ENCODE measurements at regions not wholly inside any gene's neighbourhood (a gene's known extent, or its start where the extent isn't known, plus 50 kb on each side); places are given as distances from the start of the nearest gene placed in this dataset.
A peak's percentile ranks its signal among the peaks of the same experiment; 100 is the strongest.
"Not testable (repeated sequence)": the region's sequence is repeated elsewhere in the genome, so short reads cannot be mapped to it uniquely, and the experiment has no call there.

DNA sequence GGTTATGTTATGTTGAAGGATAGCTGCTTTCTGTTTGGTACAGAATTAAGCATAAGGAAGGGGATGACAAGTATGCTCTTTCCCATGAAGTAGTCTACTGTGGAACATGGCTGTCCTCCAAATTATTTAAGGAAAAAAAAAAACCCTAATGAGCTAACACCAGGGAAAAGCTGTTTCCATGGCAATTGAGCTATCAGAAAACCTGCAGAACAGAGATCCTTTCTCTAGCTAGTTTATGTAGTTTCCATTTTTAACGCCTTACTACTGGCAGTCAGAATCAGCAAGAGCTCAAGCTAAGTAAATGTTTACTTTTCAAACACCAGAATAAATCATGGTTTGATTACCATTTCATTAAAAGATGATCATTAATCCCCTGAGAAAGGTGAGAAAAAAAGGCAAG is 287.4 kb upstream of the TARS1 start:
- no peak for DNase-seq (ENCODE audit: low spot score)

DNA sequence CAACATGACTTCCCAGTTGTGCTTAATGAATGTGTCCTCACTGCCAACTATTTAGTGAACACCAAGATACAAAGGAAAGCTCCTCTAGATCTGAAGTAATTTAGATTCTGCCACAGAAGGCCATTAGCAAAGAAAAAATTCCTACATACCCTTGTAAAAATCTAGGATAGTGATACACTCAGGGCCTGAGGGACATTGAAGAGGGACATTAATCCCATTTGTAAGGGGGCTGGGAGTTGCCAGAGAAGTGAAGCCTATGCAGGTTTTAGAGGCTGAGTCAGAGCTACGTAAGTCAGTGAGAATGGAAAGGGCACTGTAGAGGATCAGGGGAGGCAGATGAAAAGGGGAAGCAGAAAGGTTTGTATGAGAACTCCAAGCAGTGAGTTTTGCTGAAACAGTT is 286.9 kb upstream of the TARS1 start:
- DNase-seq (ENCODE audit: low spot score): no peak

DNA sequence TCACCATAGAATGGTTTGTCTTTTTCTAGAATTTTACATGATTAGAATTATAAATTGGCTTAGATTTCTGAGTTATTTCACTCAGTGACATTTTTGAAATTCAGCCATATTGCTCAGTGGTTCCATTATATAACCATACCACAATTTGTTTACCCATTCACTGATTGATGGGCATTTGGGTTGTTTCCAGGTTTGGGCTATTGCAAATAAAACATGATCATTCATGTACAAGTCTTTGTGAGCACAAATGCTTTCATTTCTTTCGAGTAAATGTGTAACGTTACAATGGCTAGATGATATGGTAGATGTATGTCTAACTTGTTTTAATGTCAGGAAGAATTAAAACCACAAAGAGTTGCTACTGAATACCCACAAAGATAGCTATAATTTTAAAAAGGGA is 279.9 kb upstream of the TARS1 start:
- DNase-seq (ENCODE audit: low spot score): no peak

DNA sequence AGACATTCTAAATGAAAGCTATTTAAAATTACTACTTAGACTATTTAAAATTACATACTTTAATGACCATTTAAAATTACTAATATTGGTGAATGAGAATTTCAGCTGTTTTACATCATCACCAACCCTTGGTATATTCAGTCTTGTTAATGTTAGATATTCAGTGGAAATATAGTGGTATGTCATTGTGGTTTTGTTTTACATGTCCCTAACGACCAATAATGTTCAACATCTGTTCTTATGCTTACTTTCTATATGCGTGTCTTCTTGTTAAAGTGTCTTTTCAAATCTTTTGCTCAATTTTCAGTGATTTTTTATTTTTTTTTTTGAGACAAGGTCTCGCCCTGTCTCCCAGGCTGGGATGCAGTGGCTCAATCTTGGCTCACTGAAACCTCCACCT is 279.3 kb upstream of the TARS1 start:
- no peak for DNase-seq (ENCODE audit: low spot score)

DNA sequence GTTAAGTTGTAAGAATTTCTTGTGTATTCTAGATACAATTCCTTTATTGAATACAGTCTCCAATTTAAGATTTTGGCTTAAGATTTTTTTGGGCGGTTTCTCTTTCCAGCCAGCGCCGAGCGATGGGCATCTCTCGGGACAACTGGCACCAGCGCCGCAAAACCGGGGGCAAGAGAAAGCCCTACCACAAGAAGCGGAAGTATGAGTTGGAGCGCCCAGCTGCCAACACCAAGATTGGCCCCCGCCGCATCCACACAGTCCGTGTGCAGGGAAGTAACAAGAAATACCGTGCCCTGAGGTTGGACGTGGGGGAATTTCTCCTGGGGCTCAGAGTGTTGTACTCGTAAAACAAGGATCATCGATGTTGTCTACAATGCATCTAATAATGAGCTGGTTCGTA is 278.7 kb upstream of the TARS1 start:
- DNase-seq (ENCODE audit: low spot score): no peak

DNA sequence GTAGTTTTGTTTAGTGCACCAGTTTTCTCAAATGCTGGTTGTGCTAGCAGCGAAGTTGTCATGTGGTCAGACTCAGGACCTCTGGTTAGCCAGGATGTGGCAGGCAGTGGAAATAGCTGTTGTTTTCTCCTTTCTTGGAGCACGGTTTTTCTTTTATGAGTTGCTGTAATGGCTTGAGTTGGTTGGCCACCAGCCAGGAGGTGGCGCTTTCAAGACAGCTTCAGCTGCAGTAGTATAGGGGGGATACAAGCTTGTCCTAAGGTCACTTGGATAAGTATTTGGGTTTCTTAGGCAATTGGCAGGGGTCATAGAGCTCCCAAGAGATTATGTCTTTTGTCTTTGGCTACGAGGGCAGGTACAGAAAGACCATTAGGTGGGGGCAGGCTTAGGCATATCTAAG is 274.2 kb upstream of the TARS1 start:
- DNase-seq (ENCODE audit: low spot score): no peak

DNA sequence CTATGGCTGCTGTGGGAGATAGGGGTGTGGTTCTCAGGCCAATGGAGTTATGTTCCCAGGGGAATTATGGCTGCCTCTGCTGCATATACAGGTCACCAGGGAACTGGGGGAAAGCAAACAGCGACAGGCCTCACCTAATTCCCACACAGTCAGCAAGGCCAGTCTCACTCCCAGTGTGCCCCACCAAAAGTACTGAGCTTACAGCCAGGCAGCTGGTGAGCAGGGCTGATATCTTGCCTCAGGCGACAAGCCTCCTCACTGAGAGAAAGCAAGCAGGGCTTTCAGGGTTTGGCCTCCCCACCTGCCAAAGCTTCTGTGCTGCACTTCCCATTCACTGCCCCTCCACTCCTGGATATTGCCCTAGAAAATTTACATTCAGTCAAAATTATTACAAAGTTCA is 273.8 kb upstream of the TARS1 start:
- no peak for DNase-seq (ENCODE audit: low spot score)

DNA sequence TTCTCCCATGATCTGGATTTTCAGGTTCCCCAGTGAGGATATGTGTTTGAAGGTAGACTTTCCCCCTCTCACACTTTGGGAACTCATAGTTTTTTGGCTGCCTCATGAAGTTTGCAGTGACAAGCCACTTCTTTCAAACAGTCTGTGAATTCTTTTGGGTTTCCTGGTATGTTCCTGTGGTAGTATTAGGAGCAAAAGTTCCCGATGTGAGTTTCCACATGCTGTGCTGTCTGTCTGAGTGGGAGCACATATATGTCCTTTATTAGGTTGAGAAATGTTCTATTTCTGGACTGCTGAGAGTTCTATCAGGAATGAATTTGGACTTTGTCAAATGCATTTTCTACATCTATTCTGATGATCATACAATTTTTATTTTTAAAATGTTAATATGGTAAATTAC is 273.2 kb upstream of the TARS1 start:
- DNase-seq (ENCODE audit: low spot score): peak; percentile 19

DNA sequence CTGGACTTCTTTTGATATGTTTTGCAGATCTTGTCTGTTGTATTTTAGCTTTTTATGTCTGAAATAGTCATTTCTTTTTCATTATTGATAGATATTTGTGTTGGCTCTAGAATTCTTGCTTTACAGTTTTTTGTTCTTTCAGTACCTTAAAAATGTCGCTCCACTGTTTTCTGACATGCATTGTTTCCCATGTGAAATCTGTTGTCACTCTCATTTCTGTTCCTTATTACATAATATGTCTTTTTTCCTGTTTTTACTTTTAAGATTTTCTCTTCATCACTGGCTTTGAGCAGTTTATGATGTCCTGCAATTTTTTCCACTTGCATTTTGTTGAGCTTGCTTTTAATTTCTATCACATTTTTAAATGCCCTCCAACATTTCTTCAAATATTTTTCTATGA is 270.4 kb upstream of the TARS1 start:
- no peak for DNase-seq (ENCODE audit: low spot score)

DNA sequence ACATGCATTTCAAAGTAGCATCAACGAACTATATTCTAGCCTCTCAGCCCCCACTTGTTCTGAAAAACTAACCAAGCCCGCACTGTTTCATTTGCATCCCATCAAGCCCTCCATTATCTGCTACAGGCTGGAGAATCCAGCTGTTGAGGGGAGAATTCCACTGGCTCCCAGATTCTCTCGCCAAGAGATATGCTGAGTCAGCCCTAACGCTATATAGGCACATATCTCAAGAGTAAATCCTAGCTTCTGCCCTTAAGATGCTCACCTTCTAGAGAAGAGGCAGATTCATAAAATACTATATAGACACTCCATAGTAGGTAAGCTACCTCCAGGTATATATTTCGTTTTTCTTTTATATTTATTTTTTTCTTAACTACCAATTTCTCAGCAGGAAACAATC is 266.4 kb upstream of the TARS1 start:
- no peak for DNase-seq (ENCODE audit: low spot score)

DNA sequence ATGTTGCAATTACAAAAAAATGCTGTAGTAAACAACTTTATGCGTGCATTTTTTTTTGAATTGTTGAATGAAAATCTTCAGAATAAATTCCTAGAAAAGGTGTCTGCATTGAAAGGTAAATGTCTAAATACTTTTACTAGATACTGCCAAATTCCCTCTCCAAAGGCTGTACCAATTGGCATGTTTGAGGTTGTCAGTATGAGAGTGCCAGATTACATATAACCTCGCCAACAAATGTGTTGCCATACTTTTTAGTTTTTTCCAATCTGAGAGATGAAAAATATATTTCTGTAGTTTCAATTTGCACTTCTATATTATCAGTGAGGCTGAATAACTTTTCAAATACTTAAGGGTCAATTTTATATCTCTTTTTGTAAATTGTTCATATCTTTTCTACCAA is 261.5 kb upstream of the TARS1 start:
- no peak for DNase-seq (ENCODE audit: low spot score)

DNA sequence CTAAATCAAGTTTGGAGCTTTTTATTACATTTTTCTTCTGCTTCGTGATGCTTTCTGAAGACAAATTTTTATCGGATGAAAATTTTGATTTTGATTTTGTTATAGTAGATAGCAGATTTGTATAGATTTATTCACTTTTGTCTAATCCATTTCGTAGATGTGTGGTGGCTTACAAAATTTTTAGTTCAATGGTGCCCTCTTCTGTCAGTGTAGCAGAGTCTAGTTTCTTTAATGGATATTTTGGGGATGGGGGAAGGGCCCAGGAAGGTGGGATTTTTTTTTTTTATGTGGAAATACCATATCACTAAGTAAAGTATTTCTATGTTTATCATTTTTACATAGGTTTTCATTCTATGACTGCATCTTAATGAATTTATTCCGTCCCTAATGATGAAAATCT is 259.9 kb upstream of the TARS1 start:
- DNase-seq (ENCODE audit: low spot score): peak; percentile 49

DNA sequence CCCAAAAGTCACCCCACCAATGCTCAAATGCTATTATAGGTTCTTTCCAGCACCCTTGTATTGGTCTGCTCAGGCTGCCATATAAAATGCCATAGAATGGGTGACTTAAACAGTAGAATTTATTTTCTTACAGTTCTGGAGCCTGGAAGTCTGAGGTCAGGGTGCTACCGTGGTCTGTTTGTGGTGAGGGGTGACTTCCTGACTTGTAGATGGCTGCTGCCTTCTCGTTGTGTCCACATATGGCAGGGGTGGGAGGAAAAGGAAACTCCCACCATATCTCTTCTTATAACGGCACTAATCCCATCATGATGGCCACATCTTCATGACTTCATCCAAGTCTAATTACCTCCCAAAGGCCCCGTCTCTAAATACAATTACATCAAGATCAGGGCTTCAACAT is 257.8 kb upstream of the TARS1 start:
- DNase-seq (ENCODE audit: low spot score): no peak

DNA sequence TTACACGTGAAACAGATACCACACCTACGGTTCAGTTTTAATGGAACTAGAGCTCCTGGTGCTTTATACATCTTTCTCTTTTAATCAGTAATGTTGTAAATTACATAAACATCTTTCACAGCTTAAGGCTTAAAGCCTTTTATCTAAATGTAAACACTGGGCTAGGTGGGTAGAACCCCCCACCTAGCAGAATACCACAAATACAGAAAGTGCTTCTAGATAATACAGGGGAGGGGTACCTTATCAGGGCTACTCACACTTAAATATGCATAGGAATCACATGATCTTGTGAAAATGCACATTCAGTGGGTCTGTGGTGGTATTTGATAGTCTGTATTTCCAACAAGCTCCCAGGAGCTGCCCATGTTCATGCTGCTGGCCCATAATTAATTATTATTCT is 256.4 kb upstream of the TARS1 start:
- no peak for DNase-seq (ENCODE audit: low spot score)

DNA sequence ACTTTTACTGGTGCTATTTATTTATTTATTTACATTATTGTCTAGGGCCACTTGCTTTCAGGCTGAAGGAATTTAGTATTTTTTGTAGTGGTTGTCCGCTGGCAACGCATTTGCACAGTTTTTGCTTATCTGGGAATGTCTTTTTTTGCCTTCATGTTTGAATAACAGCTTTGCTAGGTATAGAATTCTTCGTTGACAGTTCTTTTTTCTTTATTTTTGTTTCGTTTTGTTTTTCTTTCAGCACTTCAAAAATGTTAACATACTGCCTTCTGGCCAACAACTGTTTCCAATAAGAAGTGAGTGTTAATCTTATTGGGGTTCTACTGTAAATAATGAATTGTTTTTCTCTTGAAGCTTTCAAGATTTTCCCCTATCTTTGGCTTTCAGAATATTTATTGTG is 252.7 kb upstream of the TARS1 start:
- DNase-seq (ENCODE audit: low spot score): no peak

DNA sequence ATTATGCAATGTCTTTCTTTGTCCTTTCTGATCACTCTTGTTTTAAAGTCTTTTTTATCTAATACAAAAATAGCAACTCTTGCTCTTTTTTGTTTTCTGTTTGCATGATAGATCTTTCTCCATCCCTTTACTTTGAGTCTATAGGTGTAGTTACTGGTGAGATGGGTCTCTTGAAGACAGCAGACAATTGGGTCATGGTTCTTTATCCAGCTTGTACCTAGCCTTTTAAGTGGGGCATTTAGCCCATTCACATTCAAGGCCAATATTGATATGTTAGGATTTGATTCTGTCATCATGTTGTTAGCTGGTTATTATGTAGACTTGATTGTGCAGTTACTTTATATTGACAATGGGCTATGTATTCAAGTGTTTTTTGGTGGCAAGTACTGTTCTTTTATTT is 245.9 kb upstream of the TARS1 start:
- no peak for DNase-seq (ENCODE audit: low spot score)

DNA sequence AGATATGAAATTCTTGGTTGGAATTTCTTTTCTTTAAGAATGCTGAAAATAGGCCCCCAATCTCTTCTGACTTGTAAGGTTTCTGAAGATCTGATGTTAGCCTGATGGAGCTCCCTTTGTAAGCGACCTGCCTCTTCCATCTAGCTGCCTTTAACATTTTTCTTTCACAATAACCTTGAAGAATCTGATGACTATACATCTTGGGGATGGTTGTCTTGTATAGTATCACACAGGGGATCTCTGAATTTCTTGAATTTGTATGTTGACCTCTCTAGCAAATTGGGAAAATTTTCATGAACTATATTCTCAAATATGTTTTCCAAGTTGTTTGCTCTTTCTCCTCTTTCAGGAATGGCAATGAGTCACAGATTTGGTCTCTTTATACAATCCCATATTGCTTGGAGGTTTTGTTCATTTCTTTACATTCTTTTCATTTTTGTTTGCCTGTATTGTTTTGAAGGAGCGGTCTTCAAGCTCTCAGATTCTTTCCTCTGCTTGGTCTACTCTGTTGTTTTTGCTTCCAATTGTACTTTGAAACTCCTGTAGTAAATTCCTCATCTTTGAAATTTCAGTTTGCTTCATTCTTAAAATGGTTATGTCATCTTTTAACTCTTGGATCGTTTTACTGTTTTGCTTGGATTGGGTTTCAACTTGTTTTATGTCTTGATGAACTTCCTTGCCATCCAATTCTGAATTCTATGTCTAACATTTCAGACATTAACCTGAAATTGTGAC is 245.2 kb upstream of the TARS1 start:
- DNase-seq (ENCODE audit: low spot score): peak; percentile 33

DNA sequence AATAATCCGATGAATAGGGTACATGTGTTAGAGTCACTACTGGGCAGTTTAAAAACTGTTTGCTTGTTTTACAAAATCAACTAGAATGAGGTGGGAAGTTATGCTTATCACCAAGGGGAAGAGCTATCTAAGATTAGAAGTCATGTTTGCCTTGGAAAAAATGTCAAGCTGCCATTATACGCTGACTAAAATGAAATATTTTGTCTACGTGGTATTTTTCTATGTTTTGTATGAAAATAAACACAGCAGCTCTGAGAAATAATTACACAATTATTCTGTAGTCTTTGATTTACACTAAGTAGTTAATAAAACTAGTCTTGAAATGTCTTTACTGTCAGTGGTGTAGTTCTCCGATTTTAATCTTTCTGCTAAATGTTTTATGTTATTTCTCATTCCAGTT is 241.9 kb upstream of the TARS1 start:
- DNase-seq (ENCODE audit: low spot score): no peak

DNA sequence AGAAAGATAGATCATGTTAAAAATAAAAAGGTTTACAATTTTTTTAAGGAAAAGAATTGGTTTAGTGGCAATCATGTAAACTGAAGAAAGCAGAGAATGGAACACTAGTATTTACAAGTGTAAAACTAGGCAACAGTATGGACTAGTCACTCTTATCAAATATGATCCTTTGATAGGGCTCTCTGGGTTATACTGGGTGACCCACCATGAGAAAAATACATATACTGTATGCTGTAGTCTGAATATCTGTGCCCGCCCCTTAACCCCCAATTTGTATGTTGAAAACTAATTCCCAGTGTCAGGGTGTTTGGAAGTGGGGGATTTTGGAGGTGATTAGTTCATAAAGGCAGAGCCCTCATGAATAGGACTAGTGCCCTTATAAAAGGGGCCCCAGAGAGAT is 236.8 kb upstream of the TARS1 start:
- no peak for DNase-seq (ENCODE audit: low spot score)

DNA sequence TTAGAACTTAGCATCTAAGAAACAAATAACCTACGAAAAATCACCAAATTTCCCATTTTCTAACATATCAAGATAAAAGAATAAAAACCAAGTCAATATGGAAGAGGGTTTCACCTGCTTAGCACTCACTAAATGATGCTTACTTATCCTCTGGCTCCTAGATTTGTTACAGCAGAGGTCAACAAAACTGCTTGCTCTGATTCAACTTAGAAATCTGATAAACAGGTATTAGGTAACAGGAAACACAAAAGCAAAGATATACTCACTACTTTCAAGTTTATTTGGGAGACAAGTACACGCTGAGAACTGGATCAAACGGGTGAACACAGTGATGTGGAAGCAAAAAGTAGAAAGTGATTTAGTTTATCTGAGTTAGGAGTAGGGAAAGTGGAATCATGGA is 235.7 kb upstream of the TARS1 start:
- DNase-seq (ENCODE audit: low spot score): no peak

DNA sequence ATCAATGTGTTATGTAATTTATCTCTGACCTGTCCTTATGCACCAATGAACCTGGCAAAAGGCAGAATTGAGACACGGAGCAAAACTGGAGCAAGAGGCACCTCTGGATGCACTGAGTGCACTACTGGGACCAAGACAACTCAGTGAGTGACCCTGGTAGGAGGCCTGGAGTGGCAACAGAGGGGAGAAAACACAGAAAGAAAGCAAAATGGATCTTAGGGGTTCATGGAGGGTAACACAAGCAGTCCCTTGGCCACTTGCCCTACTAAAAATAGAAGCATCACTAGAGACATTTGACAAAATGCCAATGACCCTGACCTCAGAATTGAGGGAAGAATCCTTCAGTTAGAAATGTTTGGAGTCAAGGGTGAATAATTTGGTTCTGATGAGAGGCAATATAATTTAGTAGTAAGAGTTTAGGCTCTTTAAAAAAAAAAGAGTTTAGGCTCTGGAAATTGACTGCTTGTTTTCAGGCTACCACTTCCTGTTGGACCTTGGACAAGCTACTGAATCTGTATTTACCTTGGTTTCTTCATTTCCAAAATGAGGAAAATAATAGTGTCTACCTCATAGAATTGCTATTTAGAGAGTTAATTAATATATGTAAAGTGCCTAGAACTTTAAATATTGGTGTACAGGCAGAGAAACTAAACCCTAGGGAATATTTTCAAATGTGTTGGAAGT is 234.9 kb upstream of the TARS1 start:
- DNase-seq (ENCODE audit: low spot score): no peak

DNA sequence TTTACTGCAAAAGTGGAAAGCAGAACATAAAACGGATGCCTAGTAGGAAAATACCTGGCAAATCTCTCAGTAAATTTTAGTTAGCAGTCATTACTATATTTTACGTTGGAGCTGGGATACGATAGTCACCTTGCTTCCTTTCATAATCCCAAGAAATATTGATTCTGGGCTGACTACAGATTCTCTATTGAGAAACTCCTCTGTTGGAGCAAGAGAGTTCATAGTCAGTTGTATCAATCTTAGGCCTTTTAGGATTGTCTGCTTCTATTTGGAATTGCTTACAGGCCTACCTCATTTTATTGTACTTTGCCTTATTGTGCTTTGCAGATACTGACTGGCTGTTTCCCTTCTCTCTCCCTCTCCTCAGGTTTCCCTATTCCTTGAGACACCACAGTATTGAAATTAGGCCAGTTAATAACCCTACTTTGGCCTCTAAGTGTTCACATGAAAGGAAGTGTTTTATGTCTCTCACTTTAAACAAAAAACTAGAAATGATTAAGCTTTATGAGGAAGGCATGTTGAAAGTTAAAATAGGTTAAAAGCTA is 233.7 kb upstream of the TARS1 start:
- no peak for DNase-seq (ENCODE audit: low spot score)

DNA sequence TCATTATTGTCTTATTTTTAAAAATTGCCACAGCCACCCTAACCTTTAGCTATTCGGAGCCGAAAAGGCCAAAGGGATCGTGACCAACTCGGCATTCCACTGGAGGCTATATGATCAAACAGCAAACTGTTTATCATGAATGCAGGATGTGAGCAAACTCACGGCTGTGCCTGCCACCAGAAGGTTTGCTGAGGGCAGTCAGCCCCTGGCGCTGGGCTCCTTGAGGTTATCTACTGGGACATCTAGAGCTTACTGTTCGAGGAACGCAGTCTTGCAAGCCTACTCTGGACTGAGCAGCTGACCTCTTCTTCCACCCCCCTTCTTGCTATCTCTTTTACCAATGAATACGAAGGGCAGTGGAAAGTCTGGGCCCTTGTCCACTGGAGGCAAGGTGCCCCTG is 231.5 kb upstream of the TARS1 start:
- no peak for DNase-seq (ENCODE audit: low spot score)

DNA sequence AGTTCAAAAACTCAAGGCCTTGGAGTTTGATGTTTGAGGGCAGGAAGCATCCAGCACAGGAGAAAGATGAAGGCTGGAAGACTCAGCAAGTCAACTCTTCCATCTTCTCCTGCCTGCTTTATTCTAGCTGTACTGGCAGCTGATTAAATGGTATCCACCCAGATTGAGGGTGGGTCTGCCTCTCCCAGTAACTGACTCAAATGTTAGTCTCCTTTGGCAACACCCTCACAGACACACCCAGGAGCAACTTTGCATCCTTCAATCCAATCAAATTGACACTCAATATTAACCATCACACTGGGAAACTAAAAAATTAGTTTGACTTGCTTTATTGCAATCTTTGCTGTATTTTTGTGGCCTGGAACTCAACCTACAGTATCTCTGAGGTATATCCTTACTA is 230.5 kb upstream of the TARS1 start:
- DNase-seq (ENCODE audit: low spot score): not testable (repeated sequence)
